NT2/D1 (cell line): ENCODE measurements at regions not wholly inside any gene's neighbourhood (a gene's known extent, or its start where the extent isn't known, plus 50 kb on each side); places are given as distances from the start of the nearest gene placed in this dataset.

Experiments
- YY1 ChIP-seq: IDR thresholded peaks from 2 replicates; pipeline ENCODE4 v1.6.1; 2011; ENCODE audit not compliant: insufficient read length, insufficient read depth
- ZNF274 ChIP-seq: IDR thresholded peaks from 2 replicates; pipeline ENCODE4 v1.6.1; 2011; ENCODE audit warnings: mild to moderate bottlenecking, low read depth, low read length

- no peak for TF ChIP-seq YY1
- no peak for TF ChIP-seq ZNF274
Observed at GRCh38 chr1:238406098-238406860, 515.6 kb upstream of the ZP4 start.
